ENCODE measurements at regions not wholly inside any gene's neighbourhood (a gene's known extent, or its start where the extent isn't known, plus 50 kb on each side); places are given as distances from the start of the nearest gene placed in this dataset.
"Not testable (repeated sequence)": the region's sequence is repeated elsewhere in the genome, so short reads cannot be mapped to it uniquely, and the experiment has no call there.

DNA sequence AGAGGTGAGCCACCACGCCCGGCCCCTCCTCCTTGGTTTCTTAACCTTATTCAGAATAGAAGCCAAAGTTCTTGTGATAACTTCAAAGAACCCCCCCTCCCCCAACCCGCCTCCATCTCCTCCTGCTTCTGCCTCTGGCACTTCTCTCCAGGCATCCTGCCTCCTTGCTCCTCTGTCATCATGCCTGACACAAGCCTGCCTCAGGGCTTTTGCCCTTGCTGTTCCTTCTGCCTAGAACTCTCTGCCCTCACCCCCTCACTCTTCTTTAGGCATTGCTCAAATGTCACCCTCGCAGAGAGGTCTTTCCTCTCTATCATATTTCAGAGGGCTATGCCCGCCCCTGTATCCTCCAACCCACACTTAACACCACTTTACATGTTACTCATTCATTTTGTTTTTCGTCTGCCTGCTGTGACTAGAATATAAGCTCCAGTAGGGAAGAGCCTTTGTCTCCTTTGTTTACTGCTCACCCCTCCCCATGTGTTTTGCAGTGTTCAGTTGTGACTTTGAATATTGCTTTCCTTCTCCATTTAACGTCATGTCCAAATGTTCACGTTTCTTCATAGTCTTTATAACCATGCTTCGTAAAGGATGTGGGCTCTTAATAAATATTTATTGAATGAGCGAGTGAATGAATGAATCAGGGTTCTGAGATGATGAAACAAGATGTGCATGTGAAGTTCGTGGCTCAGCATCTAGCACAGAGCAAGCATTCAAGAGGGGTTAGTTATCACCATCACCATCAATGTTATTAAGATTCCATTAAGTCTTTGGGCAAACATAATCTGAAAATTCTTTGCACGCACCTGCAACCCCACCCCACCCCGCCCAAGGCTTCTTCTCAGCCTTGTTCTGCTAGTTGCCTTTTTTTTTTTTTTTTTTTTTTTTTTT, 186.2 kb upstream of the WSCD1 start:
- Histone ChIP-seq H3K4me3 (no peak overlapping the region), H3K27ac (no peak overlapping the region)

DNA sequence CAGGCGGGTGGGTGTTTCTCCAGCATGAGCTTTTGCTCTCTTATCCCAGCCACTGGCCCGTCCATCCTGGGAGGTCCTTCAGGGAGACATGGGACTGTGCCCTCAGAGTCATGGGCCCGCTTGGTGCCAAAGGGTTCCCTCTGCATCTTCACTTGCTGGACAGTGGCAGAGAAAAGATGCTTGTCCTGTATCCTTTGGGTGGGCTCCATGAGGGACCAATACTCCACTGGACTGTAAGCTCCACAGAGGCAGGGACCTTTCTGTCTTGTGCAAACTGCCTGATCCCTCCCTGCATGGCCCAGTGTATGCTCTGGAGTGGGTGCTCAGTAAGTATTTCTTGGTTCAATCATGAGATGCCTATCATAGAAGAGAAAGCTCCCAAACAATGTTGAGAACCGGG, 184.8 kb upstream of the WSCD1 start:
- Histone ChIP-seq H3K27ac (no peak overlapping the region), H3K4me3 (no peak overlapping the region)

DNA sequence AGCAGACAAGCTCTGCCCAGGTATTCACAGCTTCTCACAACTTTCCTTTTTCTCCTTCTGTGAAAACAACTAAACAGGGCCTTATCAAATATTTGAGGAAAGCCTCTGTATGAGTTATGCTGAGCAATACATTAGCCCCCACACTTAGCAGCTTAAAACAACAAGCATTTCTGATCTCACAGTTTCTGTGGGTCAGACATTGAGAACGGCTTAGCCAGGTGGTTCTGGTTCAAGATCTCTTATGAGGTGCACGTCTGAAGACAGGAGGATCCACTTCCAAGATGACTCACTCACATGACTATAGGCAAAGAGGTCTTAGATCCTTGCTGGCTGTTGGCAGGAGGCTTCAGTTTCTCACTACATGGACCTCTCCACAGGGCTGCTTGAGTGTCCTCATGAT, 181.4 kb upstream of the WSCD1 start:
- Histone ChIP-seq H3K27ac (no peak overlapping the region), H3K4me3 (no peak overlapping the region)

DNA sequence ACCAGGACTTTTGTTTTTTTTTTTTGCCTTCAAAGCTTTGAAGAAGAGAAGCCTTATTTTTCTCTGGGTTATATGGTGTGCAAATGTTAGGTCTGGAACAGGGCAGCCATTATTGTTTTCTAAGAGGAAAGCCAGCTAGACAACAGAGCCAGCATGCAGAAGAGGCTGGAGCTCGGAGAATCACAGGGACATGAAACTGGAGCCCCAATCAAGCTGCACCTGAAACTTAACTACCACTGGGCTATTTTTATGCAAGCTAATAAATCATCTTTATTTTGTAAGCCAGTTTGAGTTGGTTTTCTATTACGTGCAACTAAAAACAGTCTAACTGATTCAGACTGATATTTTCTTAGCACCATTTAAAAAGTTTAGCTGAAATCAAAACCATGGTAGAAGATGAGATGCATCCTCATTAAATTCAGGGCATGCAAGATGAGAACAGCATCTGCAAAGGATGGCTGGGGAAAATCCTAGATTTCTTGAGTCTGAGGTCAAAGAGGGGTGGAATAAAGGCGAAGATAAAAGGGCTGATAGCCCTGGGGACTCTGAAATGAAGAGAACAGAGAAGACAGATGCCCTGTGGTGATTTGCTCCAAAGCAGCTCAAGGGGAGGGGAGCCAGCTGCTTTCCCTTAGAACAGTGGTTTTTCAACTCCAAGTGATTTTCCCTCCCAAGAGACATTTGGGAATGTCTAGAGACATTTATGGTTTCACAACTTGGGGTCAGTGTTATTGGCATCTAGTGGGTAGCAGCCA, 177.1 kb upstream of the WSCD1 start:
- Histone ChIP-seq H3K27ac (no peak overlapping the region), H3K4me3 (no peak overlapping the region)

DNA sequence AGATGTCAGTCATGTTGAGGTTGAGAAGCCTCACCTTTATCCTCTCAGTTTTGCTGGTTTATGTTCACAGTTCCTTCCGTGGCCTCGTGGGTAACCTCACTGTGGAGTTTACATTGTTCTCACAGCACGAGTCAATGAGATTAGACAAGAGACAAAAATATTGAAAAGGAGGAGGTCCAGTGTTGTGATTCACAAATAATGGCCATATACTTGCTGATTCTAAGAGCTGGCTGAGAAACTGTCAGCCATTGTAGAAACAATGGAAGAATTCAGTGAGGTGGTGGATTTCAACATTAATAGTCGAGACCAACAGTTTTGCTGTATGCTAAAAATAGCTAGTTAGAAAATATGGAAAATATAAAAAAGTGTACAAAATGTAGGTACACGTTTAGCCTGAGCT, 176.4 kb upstream of the WSCD1 start:
- H3K4me3 ChIP-seq, result no peak overlapping the region
- no peak overlapping the region for H3K27ac ChIP-seq

DNA sequence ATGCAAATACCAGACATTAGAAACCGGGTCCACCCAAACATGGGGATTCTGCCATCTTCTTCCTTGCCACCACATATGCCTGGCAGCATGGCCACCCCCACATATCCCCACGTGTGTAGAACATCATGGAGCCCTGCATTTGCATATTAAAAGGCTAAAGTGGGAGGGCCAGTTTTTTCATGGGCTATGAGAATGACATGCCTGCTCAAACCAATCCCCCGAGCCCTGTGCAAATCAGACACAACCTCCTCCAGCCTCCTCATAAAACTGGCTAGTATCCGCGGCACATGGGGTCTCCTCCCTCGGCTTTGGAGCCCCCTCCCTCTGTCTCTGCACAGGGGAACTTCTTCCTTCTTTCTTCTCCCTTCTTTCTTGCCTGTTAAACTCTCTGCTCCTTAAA, 174.9 kb upstream of the WSCD1 start:
- Histone ChIP-seq H3K4me3 (no peak overlapping the region), H3K27ac (no peak overlapping the region)

DNA sequence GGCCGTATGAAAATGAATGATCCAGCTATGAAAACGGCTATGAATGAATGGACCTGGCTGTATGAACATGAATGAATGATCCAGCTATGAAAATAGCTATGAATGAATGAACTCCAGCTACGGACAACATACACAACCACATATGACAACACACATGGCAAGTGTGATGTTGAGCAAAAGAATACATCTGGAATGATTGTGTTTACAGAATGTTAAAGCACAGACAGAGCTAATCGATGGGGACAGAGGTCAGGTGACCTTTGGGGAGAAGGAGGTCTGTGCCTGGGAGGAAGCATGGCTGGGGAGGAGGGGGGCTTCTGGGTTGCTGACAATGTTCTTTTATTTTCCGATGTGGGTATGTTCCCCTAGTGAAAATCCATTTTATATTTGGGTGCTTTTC, 174.0 kb upstream of the WSCD1 start:
- H3K4me3 ChIP-seq, result no peak overlapping the region
- H3K27ac ChIP-seq, result no peak overlapping the region

DNA sequence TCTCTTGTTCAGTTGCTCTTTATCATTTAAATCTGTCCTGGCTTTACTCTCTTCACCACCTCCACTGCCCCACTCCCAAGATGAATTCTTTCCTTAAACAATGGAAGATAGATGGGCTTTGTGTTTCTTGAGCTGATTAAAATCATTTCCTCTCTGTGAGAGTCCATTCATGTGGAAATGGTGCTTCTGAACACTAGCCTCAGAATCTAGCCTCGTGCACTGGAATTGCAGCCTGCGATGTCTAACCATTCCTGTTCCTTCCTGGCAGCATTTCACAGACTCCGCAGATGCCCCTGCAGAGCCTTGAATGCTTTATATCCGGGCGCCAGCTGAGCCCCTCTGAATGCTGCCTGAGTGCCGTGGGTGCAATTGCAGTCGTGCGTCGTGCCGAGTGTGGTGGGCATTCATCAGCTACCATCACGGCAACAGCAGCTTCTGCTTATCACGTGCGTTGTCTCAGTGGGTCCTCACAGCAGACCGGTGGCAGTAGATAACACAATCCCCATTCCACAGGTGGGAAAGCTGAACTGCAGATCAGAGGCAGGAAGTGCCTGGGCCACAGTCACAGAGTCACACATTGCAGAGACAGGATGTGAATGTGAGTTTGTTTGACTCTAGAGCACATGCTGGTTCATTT, 172.8 kb upstream of the WSCD1 start:
- Histone ChIP-seq H3K27ac (no peak overlapping the region), H3K4me3 (no peak overlapping the region)

DNA sequence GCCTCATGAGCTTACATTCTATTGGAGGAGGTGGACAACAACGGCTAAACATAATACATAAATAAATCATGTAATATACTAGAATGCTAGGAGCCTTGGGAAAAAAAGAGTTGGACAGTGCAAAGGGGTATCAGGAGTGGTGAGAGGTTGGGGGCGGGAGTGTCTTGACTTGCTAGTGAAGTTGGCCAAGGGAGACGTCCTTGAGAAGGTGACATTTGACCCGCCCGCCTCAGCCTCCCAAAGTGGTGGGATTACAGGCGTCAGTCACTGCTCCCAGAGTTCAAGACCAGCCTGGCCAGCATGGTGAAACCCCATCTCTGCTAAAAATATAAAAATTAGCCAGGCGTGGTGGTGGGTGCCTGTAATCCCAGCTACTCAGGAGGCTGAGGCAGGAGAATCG, 172.2 kb upstream of the WSCD1 start:
- not testable (repeated sequence) for H3K4me3 ChIP-seq, H3K27ac ChIP-seq

DNA sequence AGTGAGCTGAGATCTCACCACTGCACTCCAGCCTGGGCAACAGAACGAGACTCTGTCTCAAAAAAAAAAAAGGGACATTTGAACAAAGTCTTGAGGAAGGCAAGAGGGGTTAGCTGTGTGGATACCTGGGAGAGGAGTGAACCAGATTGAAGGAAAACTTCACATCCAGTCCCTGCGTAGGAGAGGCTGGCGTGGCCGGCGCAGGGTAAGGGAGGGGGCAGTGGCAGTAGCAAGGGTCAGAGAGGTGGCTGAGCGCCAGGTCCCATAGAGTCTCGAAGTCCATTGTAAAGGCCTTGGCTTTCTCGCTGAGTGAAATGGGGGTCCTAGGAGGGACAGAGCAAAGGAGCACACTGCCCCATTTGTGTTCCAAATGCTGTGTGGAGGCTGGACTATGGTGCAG, 171.8 kb upstream of the WSCD1 start:
- Histone ChIP-seq H3K27ac (no peak overlapping the region), H3K4me3 (no peak overlapping the region)

DNA sequence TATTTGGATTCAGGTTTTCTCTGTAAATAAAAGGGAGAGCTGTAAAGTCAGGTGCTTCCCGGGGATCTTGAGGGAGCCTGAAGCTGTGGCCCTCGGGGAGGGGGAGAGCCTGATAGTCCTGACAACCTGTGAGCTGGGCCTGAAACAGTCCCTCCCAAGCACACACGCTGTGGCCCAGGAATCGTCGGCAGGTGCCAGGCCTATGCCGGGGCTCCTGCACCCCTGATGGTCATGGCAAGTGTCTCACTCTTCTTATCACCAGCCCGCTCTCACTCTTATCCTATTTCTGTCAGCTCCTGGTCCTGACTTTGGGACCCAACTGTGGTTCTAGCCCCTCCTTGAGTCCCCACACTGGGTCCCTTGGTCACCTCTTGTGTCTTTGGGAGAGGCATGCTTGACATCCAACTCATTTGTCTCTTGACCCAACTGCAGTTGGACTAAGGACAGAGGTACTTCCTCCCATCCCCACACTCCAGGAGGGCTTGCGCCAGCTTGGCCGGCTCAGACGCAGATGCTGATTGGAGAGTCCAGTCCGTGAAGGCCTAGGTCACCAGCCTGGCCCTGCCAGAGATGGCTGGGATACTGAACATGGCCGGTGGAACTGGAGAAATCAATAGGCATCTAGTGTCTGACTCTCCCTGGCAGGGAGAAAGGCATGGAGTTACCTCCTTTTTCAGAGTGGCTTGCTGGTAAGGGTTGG, 170.5 kb upstream of the WSCD1 start:
- no peak overlapping the region for H3K27ac ChIP-seq
- no peak overlapping the region for H3K4me3 ChIP-seq

DNA sequence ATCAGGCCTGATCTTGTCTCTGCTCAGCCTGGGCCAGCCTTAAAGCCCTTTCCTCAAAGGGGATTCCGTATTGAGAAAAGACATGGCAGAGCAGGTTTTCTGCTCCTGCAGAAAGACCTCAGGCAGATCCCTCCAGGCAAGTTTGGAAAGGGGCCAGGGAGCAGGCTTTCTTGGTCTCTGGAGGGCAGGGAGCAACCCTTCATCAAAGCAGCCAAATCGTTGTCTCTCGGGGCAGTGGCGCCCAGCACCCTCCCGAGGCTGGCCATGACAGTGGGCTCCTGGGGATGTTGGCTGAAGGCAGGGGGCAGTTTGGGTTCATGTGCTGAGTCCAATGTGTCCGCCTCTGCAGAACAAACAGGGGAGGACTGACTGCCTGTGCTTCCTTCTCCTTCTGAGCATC, 168.4 kb upstream of the WSCD1 start:
- Histone ChIP-seq H3K4me3 (no peak overlapping the region), H3K27ac (no peak overlapping the region)

DNA sequence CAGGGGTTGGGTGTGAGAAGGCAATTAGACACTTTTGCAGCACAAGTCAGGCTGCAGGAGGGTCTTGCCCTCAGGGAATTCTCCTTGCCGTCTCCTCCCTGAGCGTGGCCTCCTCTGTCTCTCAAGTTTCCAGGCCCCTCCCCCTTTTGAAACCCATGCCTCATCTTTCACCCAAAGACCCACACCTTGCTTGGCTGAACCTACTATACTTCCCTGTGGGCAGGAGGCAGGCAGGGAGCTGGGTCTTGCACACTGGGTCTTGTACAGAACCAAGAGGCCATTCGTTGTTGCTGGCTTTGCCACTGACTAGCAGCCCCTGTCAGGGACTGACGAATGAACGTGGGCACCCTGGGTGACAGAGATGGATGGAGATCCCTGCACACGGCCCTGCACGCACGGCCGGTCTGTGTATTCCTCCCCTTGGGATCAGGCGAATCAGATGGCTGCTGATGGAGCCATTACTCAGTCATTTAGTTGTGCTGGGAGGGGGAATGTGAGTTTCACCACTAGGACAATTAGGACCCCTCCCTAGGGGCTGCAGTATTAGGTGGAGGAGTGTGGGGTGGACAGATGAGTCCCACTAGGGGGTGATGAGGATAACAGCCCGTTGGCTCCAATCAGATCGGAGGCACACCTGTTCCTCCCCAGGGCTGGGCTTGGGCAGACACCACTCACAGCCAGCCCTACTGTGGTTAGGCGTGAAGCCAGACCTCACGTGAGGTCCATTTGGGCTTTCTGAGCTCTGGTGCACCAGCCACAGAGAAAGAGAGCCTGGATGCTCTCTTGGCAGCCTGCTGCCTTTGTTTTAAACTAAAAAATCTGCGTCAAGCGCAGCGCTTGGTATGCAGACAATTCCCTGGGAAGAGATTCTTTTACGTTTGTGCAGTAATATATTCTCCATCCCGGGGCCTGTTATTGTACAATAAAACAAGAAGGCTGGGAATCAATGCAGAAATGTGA, 167.7 kb upstream of the WSCD1 start:
- Histone ChIP-seq H3K4me3 (no peak overlapping the region), H3K27ac (no peak overlapping the region)

DNA sequence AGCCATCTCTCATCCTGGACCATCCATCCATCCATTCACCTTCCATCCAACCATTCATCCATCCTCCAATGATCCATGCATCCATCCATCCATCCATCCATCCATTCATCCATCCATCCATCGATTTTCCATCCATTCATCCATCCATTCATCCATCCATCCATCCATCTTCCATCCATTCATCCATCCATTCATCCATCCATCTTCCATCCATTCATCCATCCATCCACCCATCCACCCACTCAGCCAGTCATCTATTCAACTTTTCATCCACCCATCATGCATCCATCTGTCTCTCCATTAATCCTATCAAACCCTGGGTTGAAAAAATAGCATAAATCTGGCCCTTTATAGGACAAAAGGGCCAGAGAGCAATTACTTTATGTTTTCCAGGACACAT, 158.3 kb upstream of the WSCD1 start:
- no peak overlapping the region for H3K27ac ChIP-seq
- H3K4me3 ChIP-seq, result no peak overlapping the region

DNA sequence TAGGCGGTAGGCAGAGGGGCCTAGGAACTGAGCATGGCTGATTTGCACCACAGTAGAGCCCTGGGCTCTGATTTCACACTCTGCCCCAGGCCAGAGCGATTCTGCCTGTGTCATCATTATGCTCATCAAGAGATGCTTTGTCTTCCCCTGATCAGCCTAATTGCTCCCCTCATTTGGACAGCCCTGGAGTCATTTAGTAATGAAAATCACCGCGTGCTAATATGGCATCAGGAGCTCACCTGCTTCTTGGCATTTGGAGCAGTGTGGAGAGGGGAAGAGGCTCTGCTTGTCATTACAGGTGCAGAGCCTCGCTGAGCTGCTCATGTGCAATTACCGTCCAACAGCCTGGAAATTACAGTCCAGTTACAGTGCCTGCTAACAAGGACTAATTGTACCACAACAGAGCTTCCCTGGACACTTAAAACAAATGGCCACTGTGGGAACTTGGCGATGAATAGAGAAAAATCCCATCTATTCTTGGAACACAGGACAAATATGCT, 157.1 kb upstream of the WSCD1 start:
- Histone ChIP-seq H3K27ac (no peak overlapping the region), H3K4me3 (no peak overlapping the region)

DNA sequence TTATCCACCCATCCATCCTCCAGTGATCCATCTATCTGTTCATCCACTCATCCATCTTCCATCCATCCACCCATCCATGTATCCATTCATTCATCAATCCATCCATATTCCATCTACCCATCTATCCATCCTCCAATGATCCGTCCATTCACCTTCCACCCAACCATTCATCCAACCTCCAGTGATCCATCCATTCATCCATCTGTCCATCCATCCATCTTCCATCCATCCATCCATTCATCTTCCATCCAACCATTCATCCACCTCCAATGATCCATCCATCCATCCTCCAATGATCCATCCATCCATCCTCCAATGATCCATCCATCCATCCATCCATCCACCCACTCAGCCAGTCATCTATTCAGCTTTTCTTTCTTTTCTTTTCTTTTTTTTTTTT, 156.5 kb upstream of the WSCD1 start:
- no peak overlapping the region for H3K27ac ChIP-seq

DNA sequence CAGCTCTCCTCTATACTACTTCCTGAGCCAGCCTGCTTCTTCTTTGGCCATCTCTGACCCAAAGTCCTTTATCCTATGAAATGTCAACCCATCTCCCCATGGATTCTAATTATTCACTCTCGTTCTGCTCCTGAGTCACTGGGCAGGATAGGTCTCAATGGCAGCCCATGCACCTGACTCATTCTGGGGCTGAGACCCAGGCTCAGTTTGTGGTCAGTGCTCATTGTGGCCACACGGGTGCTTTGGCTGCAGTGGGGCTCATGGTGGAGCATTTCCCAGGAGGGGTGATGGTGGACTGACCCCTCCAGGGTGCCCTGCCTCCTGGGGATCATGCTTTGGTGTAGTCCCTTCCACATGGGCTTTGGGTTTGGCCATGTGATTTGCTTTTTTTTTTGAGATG, 154.8 kb upstream of the WSCD1 start:
- H3K27ac ChIP-seq, result no peak overlapping the region
- no peak overlapping the region for H3K4me3 ChIP-seq

More for the DNA sequence above, 156.5 kb upstream of the WSCD1 start:
- H3K4me3 ChIP-seq, result no peak overlapping the region

DNA sequence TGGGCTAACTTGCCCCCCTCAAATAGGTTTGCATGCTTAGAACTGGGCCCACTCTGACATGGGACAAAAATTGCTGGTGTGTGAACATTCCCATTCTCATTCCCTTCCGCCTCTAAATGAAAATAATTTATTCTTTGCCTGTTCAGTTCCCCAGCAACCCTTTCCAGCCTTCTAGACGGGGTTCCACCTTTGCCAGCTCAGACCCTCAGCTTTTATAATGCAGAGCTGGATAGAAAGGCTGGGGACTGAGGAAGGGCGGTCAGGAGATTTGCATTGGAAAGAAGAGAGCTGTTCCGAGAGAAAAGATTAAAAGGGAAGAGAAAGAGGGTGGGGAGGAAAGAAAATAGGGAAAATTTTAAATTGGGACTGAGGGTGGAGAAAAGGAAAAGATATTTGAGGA, 151.1 kb upstream of the WSCD1 start:
- H3K27ac ChIP-seq, result no peak overlapping the region

More for the DNA sequence above, 151.1 kb upstream of the WSCD1 start:
- no peak overlapping the region for H3K4me3 ChIP-seq
